HG03025 (cell line): ENCODE measurements at regions not wholly inside any gene's neighbourhood (a gene's known extent, or its start where the extent isn't known, plus 50 kb on each side); places are given as distances from the start of the nearest gene placed in this dataset.
"Not testable (repeated sequence)": the region's sequence is repeated elsewhere in the genome, so short reads cannot be mapped to it uniquely, and the experiment has no call there.

Experiments
- ATAC-seq: cut with Tn5 transposase; IDR thresholded peaks from one replicate; pipeline ENCODE4 v1.9.1; 2021; ENCODE audit warnings: mild to moderate bottlenecking, moderate library complexity; ENCODE audit not compliant: unreplicated experiment, low FRiP score

GRCh38 chr2:160550048-160550447 is 56.4 kb upstream of the RBMS1 start:
- ATAC-seq: no peak

GRCh38 chr2:160551259-160551658 is 57.7 kb upstream of the RBMS1 start:
- no peak for ATAC-seq

- ATAC-seq: no peak
These were observed 61.9 kb upstream of the RBMS1 start for GRCh38 chr2:160555420-160556071.

- ATAC-seq: no peak
These were observed 64.3 kb upstream of the RBMS1 start for GRCh38 chr2:160557903-160558302.

- ATAC-seq: no peak
These were observed 64.9 kb upstream of the RBMS1 start for GRCh38 chr2:160558531-160558930.

GRCh38 chr2:160561551-160562295 is 68.1 kb upstream of the RBMS1 start:
- ATAC-seq: no peak

- no peak for ATAC-seq
These were observed 69.1 kb upstream of the RBMS1 start for GRCh38 chr2:160562730-160563129.

GRCh38 chr2:160564591-160564990 is 71.0 kb upstream of the RBMS1 start:
- no peak for ATAC-seq

- no peak for ATAC-seq
These were observed 71.7 kb upstream of the RBMS1 start for GRCh38 chr2:160565099-160565845.

GRCh38 chr2:160566717-160567116 is 73.1 kb upstream of the RBMS1 start:
- no peak for ATAC-seq

- no peak for ATAC-seq
These were observed 75.2 kb upstream of the RBMS1 start for GRCh38 chr2:160568856-160569255.

GRCh38 chr2:160570376-160570775 is 76.8 kb upstream of the RBMS1 start:
- no peak for ATAC-seq

- ATAC-seq: no peak
These were observed 81.0 kb upstream of the RBMS1 start for GRCh38 chr2:160574468-160575140.

- ATAC-seq: no peak
These were observed 81.8 kb upstream of the RBMS1 start for GRCh38 chr2:160575368-160575767.

GRCh38 chr2:160576054-160576499 is 82.5 kb upstream of the RBMS1 start:
- no peak for ATAC-seq

GRCh38 chr2:160577081-160577480 is 83.5 kb upstream of the RBMS1 start:
- not testable (repeated sequence) for ATAC-seq

GRCh38 chr2:160581035-160581434 is 87.4 kb upstream of the RBMS1 start:
- no peak for ATAC-seq

GRCh38 chr2:160581448-160581847 is 87.8 kb upstream of the RBMS1 start:
- no peak for ATAC-seq

- ATAC-seq: no peak
These were observed 88.5 kb upstream of the RBMS1 start for GRCh38 chr2:160582081-160582480.

GRCh38 chr2:160582490-160583145 is 89.0 kb upstream of the RBMS1 start:
- ATAC-seq: no peak
